Activated CD8-positive, alpha-beta T cell treated with anti-CD3 and anti-CD28 coated beads for 36 hours (primary cell): ENCODE measurements at regions not wholly inside any gene's neighbourhood (a gene's known extent, or its start where the extent isn't known, plus 50 kb on each side); places are given as distances from the start of the nearest gene placed in this dataset.

Experiments
- ATAC-seq: fragments of 200-7000 bp; cut with Tn5 transposase; one replicate; pipeline ENCODE4 v1.10.0; 2021; ENCODE audit warnings: mild to moderate bottlenecking, moderate library complexity
- CTCF ChIA-PET: fragments of 350-600 bp; sonication (Branson Sonifier 250); formaldehyde crosslinking; loops from one replicate; lab custom pipeline; 2021; ENCODE audit warnings: antibody characterized with exemption; lab: Charles Lee
- POLR2A ChIA-PET: fragments of 350-600 bp; sonication (Branson Sonifier 250); formaldehyde crosslinking; loops from one replicate; lab custom pipeline; 2021; ENCODE audit warnings: antibody characterized with exemption; lab: Charles Lee
- DNase-seq: peaks from one replicate; pipeline ENCODE4 v3.0.0-alpha.2; 2020
- H3K27ac Mint-ChIP-seq: one replicate; pipeline ENCODE4 v1.8.0; 2021; ENCODE audit warnings: mild to moderate bottlenecking, mixed read lengths
- H3K27me3 Mint-ChIP-seq: one replicate; pipeline ENCODE4 v1.8.0; 2021; ENCODE audit warnings: mixed read lengths
- H3K36me3 Mint-ChIP-seq: one replicate; pipeline ENCODE4 v1.8.0; 2021; ENCODE audit warnings: low read depth, mixed read lengths
- H3K4me1 Mint-ChIP-seq: one replicate; pipeline ENCODE4 v1.8.0; 2021; ENCODE audit warnings: low read depth, mixed read lengths
- H3K4me3 Mint-ChIP-seq: one replicate; pipeline ENCODE4 v1.8.0; 2021; ENCODE audit warnings: mild to moderate bottlenecking, moderate library complexity, mixed read lengths
- H3K9me3 Mint-ChIP-seq: one replicate; pipeline ENCODE4 v1.8.0; 2021; ENCODE audit warnings: mixed read lengths
- intact Hi-C: fragments of 100-400 bp; cut with micrococcal nuclease; formaldehyde crosslinking; loops from one replicate; pipeline ENCODE4 v1.10.0; 2022
- TF ChIP-seq, protein P1 (sequence below): fragments of 200-600 bp; IDR thresholded peaks from one replicate; pipeline ENCODE4 v1.8.0; 2022; ENCODE audit warnings: antibody characterized with exemption, mild to moderate bottlenecking

DNA sequence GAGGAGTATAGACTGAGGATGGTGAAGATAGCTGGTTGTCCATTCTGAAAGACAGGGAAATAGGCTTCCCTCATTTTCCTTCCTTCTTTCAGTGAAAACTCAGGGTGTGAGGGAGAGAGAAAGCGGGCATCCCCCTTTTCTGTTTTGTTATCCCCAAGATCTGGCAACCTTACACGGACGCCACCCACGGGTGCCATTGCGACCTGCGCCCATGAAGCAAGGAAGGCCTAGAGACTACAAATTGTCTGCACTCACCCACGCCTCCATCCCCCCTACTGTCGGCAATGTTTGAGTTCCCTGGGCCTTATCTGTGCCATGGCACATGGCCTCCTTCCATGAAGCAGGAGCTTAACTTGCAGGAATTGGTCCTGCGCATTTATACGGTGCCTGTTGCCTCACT, 115.0 kb upstream of the IGF1 start:
- intact Hi-C loops = no loop called here
- no peak overlapping the region for H3K27ac Mint-ChIP-seq
- no peaks in the 10 kb centered on the region for H3K36me3 Mint-ChIP-seq
- ChIA-PET CTCF (interaction anchor here (0.6 kb wide), 1 partner anchor 78 kb away, joined by 3 read pairs; no protein-coding TSS in a partner anchor), POLR2A (no interaction called here)
- no peak for ATAC-seq
- TF ChIP-seq, protein P1, sequence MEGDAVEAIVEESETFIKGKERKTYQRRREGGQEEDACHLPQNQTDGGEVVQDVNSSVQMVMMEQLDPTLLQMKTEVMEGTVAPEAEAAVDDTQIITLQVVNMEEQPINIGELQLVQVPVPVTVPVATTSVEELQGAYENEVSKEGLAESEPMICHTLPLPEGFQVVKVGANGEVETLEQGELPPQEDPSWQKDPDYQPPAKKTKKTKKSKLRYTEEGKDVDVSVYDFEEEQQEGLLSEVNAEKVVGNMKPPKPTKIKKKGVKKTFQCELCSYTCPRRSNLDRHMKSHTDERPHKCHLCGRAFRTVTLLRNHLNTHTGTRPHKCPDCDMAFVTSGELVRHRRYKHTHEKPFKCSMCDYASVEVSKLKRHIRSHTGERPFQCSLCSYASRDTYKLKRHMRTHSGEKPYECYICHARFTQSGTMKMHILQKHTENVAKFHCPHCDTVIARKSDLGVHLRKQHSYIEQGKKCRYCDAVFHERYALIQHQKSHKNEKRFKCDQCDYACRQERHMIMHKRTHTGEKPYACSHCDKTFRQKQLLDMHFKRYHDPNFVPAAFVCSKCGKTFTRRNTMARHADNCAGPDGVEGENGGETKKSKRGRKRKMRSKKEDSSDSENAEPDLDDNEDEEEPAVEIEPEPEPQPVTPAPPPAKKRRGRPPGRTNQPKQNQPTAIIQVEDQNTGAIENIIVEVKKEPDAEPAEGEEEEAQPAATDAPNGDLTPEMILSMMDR = no peak
- no peaks in the 10 kb centered on the region for H3K9me3 Mint-ChIP-seq
- no peak for DNase-seq
- no peaks in the 10 kb centered on the region for H3K27me3 Mint-ChIP-seq
- H3K4me3 Mint-ChIP-seq = no peak overlapping the region
- H3K4me1 Mint-ChIP-seq = no peaks in the 10 kb centered on the region

DNA sequence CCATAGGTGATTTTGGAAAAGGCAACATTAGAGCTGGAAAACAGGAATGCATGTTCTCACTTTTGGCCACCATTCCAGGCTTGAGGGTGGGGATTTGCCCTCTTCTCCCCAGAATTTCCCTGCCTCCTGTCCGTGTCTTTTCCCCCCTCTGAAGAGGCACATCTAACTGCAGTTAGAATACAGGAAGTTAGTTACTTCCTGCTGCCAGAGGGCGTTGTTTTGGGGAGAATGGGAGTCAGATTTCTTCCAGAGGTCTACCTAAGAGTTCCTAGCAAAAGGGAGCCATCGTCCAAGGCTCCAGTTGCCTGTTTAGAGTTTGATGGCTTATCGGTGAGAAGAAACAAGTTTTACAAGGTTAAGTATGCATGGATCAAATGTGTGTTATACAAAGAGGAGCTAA, 112.8 kb upstream of the IGF1 start:
- H3K27me3 Mint-ChIP-seq = no peaks in the 10 kb centered on the region
- intact Hi-C loops = no loop called here
- CTCF ChIA-PET = no interaction called here
- H3K4me3 Mint-ChIP-seq = no peak overlapping the region
- H3K9me3 Mint-ChIP-seq = no peaks in the 10 kb centered on the region
- H3K27ac Mint-ChIP-seq = no peak overlapping the region
- POLR2A ChIA-PET = no interaction called here
- no peak for DNase-seq
- no peaks in the 10 kb centered on the region for H3K4me1 Mint-ChIP-seq
- no peak for ATAC-seq
- no peaks in the 10 kb centered on the region for H3K36me3 Mint-ChIP-seq
- TF ChIP-seq, protein P1 = no peak

DNA sequence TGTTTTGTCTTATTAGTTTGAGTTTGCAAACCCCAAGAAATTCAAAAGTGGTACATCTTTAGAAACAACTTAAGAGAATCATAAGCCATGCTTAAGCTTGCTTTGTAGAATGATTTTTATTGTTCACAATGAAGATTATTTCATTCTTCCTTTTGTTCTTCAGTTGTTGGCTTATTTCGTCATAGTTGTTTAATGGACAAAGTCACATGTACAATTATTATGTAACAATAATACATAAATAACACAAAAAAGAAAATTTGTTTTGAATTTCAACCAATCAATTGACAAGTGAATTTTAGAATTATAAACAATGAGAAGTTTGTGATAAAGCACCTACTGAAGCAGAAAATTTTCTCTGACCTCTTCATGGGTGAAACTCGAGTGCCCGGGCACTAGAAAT, 111.8 kb upstream of the IGF1 start:
- Mint-ChIP-seq H3K27ac (no peak overlapping the region), H3K27me3 (no peaks in the 10 kb centered on the region), H3K9me3 (no peaks in the 10 kb centered on the region), H3K4me1 (no peaks in the 10 kb centered on the region), H3K36me3 (no peaks in the 10 kb centered on the region), H3K4me3 (no peak overlapping the region)
- ATAC-seq (no peak), DNase-seq (no peak)
- ChIA-PET POLR2A (no interaction called here), CTCF (no interaction called here)
- TF ChIP-seq, protein P1 = no peak
- intact Hi-C loops = no loop called here

DNA sequence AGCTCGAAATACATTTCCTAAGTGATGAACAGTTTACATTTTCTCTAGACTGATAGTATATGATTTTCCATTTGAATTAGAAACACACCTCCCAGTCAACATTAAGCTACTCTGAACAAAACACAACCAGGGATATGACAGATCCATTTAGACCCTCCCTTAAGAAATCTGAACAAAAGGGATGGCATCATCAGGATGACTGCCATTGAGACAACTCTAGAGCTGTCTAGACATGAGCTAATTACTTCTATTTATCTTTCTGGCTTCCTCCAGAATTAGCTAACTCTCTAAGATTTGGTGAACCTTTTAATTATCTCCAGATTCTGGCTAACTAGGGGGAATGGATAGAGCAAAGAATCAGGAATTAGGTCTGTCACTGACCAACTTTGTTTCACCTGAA, 92.9 kb upstream of the IGF1 start:
- no peaks in the 10 kb centered on the region for H3K9me3 Mint-ChIP-seq
- peaks cover 12% of the 10 kb centered on the region for H3K27me3 Mint-ChIP-seq
- DNase-seq (no peak), ATAC-seq (no peak)
- POLR2A ChIA-PET = no interaction called here
- no peaks in the 10 kb centered on the region for H3K4me1 Mint-ChIP-seq
- intact Hi-C loops = no loop called here
- no peak overlapping the region for H3K4me3 Mint-ChIP-seq
- CTCF ChIA-PET = no interaction called here
- TF ChIP-seq, protein P1 = no peak
- no peaks in the 10 kb centered on the region for H3K36me3 Mint-ChIP-seq
- H3K27ac Mint-ChIP-seq = no peak overlapping the region

DNA sequence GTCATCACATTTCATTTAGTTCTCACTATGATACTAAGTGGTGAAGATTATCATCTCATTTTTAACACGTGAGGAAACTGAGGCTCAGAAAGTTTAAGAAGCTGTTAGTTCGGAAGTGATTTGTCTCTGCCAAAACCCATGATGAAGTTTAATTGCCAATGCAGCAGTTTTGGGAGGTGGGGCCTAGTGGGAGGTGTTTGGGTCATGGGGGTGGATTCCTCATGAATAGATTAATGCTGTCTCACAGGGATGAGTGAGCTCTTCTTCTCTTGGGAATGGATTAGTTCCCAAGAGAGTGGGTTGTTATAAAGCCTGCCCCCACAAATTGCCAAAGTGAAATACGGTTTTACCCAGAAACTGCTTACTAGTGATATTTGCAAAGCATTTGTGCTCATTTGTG, 91.5 kb upstream of the IGF1 start:
- intact Hi-C loops = no loop called here
- ChIA-PET CTCF (no interaction called here), POLR2A (no interaction called here)
- H3K9me3 Mint-ChIP-seq = no peaks in the 10 kb centered on the region
- DNase-seq = no peak
- no peaks in the 10 kb centered on the region for H3K36me3 Mint-ChIP-seq
- TF ChIP-seq, protein P1 = no peak
- H3K4me3 Mint-ChIP-seq = no peak overlapping the region
- no peaks in the 10 kb centered on the region for H3K4me1 Mint-ChIP-seq
- ATAC-seq = no peak
- no peak overlapping the region for H3K27ac Mint-ChIP-seq
- H3K27me3 Mint-ChIP-seq = peaks cover 10% of the 10 kb centered on the region
